HCT116 (cell line): ENCODE measurements at regions not wholly inside any gene's neighbourhood (a gene's known extent, or its start where the extent isn't known, plus 50 kb on each side); places are given as distances from the start of the nearest gene placed in this dataset.

ENCODE experiments used
- ATAC-seq: fragments of 200-7000 bp; cut with Tn5 transposase; 2 replicates; pipeline ENCODE4 v1.9.1; 2020; ENCODE audit warnings: mild to moderate bottlenecking, moderate library complexity
- BruUV-seq: library from RNA; stranded (reverse); fragments of 400-500 nt; replicated peaks from 2 replicates; lab custom pipeline; 2021; lab: Mats Ljungman, UMichigan
- CTCF ChIA-PET: fragments of 300-600 bp; sonication (Branson Sonifier 250); formaldehyde crosslinking; loops from one replicate; lab custom pipeline; 2021; ENCODE audit warnings: antibody characterized with exemption; lab: Charles Lee
- POLR2A ChIA-PET: fragments of 300-600, 350-600 bp; sonication (Branson Sonifier 250); formaldehyde crosslinking; loops from one replicate; lab custom pipeline; 2021; ENCODE audit warnings: antibody characterized with exemption; lab: Charles Lee
- RAD21 ChIA-PET, 2 experiments: fragments of 300-600 bp; sonication (Branson Sonifier 250); formaldehyde crosslinking; loops; one replicate each; lab custom pipeline; 2023; ENCODE audit warnings: low total read pairs in 2 of 2; ENCODE audit not compliant: uncharacterized antibody in 2 of 2, unreplicated experiment in 2 of 2, low non-redundant PET in 1 of 2; lab: Charles Lee
- DNase-seq: peaks from one replicate; pipeline ENCODE4 v3.0.0-alpha.2; 2010; ENCODE audit warnings: low read depth, low spot score
- H2AFZ ChIP-seq: fragments of 200-600 bp; shearing (Covaris generic), sonication (generic); 2 replicates; pipeline ENCODE4 v1.6.1; 2017; ENCODE audit warnings: low read depth, mixed run types, mixed read lengths, antibody characterized with exemption, low read length; ENCODE audit not compliant: poor library complexity, severe bottlenecking
- H3K27ac ChIP-seq: 2 replicates; pipeline ENCODE4 v1.5.1; 2012; ENCODE audit warnings: low read depth, low read length
- H3K27me3 ChIP-seq: fragments of 200-600 bp; sonication (generic); 2 replicates; pipeline ENCODE4 v1.6.1; 2016; ENCODE audit warnings: mixed run types, low read length, mixed read lengths; ENCODE audit not compliant: insufficient read depth
- H3K36me3 ChIP-seq, 2 experiments: fragments of 200-500 bp in 1 of 2; fragments of 200-600 bp in 1 of 2; sonication (Bioruptor generic) in 1 of 2; sonication (generic) in 1 of 2; 2 replicates each; pipeline versions ENCODE4 v1.5.1 to v1.6.1; 2014 to 2016; ENCODE audit warnings: low read length in 2 of 2, inconsistent platforms in 1 of 2, mixed read lengths in 1 of 2, mixed run types in 1 of 2; ENCODE audit not compliant: insufficient read depth in 2 of 2, control insufficient read depth in 1 of 2
- H3K4me1 ChIP-seq, 2 experiments: fragments of 200-600 bp in 1 of 2; sonication (generic) in 1 of 2; 2 replicates each; pipeline versions ENCODE4 v1.5.1 to v1.6.1; 2012 to 2017; ENCODE audit warnings: low read length in 2 of 2, inconsistent platforms in 1 of 2, mild to moderate bottlenecking in 1 of 2, mixed read lengths in 1 of 2, mixed run types in 1 of 2, moderate library complexity in 1 of 2; ENCODE audit not compliant: insufficient read depth in 2 of 2, control insufficient read depth in 1 of 2
- H3K4me2 ChIP-seq: fragments of 200-600 bp; sonication (generic); 2 replicates; pipeline ENCODE4 v1.6.1; 2017; ENCODE audit warnings: mixed run types, low read length, mixed read lengths
- H3K4me3 ChIP-seq, 2 experiments: fragments of 200-600 bp in 1 of 2; sonication (generic) in 1 of 2; replicated peaks in 1 of 2; 2 replicates each; pipeline ENCODE4 v1.5.1; 2011 to 2016; ENCODE audit warnings: low read length in 2 of 2, control low read depth in 1 of 2, low read depth in 1 of 2, mild to moderate bottlenecking in 1 of 2, mixed read lengths in 1 of 2, mixed run types in 1 of 2
- H3K79me2 ChIP-seq: fragments of 200-600 bp; sonication (generic); 2 replicates; pipeline ENCODE4 v1.6.1; 2017; ENCODE audit warnings: mild to moderate bottlenecking, mixed run types, low read length, moderate library complexity, mixed read lengths; ENCODE audit not compliant: insufficient read depth
- H3K9ac ChIP-seq: fragments of 200-600 bp; sonication (generic); 2 replicates; pipeline ENCODE4 v1.6.1; 2016; ENCODE audit warnings: low read length, mixed read lengths
- H3K9me2 ChIP-seq: fragments of 200-600 bp; sonication (generic), shearing (Covaris generic); 2 replicates; pipeline ENCODE4 v1.6.1; 2017; ENCODE audit warnings: mixed run types, mild to moderate bottlenecking, moderate library complexity; ENCODE audit not compliant: insufficient read depth
- H3K9me3 ChIP-seq, 2 experiments: fragments of 200-500 bp in 1 of 2; fragments of 200-600 bp in 1 of 2; sonication (Bioruptor generic) in 1 of 2; sonication (generic) in 1 of 2; 2 replicates each; pipeline ENCODE4 v1.6.1; 2014 to 2017; ENCODE audit warnings: low read length in 2 of 2, mixed read lengths in 2 of 2, inconsistent platforms in 1 of 2, low read depth in 1 of 2, mild to moderate bottlenecking in 1 of 2, mixed run types in 1 of 2, moderate library complexity in 1 of 2; ENCODE audit not compliant: control insufficient read depth in 1 of 2, insufficient read depth in 1 of 2
- H4K20me1 ChIP-seq: fragments of 200-600 bp; sonication (generic), shearing (Covaris generic); 2 replicates; pipeline ENCODE4 v1.6.1; 2017; ENCODE audit warnings: mixed run types, mild to moderate bottlenecking, moderate library complexity; ENCODE audit not compliant: insufficient read depth
- ATF3 ChIP-seq: IDR thresholded peaks from 2 replicates; pipeline ENCODE4 v1.6.1; 2012
- ELF1 ChIP-seq: IDR thresholded peaks from 2 replicates; pipeline ENCODE4 v1.6.1; 2012; ENCODE audit warnings: low read depth, borderline replicate concordance
- FOSL1 ChIP-seq: IDR thresholded peaks from 2 replicates; pipeline ENCODE4 v1.6.1; 2012; ENCODE audit warnings: low read depth
- REST ChIP-seq: IDR thresholded peaks from 2 replicates; pipeline ENCODE4 v1.6.1; 2012; ENCODE audit warnings: low read depth
- SRF ChIP-seq: IDR thresholded peaks from 2 replicates; pipeline ENCODE4 v1.6.1; 2012; ENCODE audit warnings: low read depth
- ZNF274 ChIP-seq: fragments of 200-500 bp; sonication (Bioruptor generic); IDR thresholded peaks from 2 replicates; pipeline ENCODE4 v1.6.1; 2014; ENCODE audit warnings: mild to moderate bottlenecking, low read depth, low read length, inconsistent platforms
- intact Hi-C: fragments of 100-400 bp; cut with micrococcal nuclease; formaldehyde crosslinking; loops from 2 replicates; pipeline ENCODE4 v1.10.0; 2022
- TF ChIP-seq, protein P1 (sequence below): IDR thresholded peaks from 2 replicates; pipeline ENCODE4 v1.6.1; 2011; ENCODE audit warnings: mild to moderate bottlenecking, low read length, moderate library complexity; ENCODE audit not compliant: insufficient replicate concordance; ENCODE audit errors: extremely low read depth

DNA sequence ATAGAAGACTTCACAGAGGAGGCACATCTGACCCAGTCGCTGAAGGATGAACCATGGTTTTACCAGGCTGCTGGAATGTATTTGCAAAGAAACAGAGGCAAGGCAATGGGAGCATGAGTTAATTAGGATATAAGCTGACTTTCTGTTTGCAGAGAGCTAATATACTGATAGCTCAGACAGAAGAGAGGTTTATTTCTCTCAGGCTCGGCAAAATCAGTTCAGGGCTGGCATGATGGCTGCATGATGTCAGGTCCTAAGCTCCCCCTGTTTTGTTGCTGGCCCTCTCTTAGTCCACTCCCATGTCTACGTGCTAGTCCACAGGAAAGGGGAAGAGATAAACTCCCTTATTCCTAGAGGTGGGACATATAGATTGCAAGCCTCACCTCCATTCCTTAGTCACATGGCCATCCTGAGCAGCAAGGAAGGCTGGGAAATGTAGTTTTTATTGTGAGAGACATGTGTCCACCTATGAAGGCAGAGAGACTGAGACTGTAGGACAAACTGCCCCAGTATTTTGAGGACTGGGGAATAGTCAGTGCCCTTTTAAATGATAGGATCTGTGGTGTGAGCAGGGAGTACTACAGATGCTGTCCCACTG lies 224.5 kb downstream of the VRK1 start (continued):
- no peak for TF ChIP-seq SRF
- no peak for TF ChIP-seq ELF1
- TF ChIP-seq, all 23 proteins: peak for 2

- no peak for ATAC-seq
- no peaks in the 10 kb centered on the region for H4K20me1 ChIP-seq
- H3K27me3 ChIP-seq: no peaks in the 10 kb centered on the region
- no peaks in the 10 kb centered on the region for H3K9me3 ChIP-seq
- intact Hi-C loops: no loop called here
- DNase-seq: no peak
- H3K9ac ChIP-seq: no peak overlapping the region
- H3K4me3 ChIP-seq: no peak overlapping the region
- ChIA-PET CTCF (no interaction called here), RAD21 (no interaction called here), POLR2A (no interaction called here)
- no peaks in the 10 kb centered on the region for H3K9me2 ChIP-seq
- no peak overlapping the region for H2AFZ ChIP-seq
- no peaks in the 10 kb centered on the region for H3K4me1 ChIP-seq
- H3K36me3 ChIP-seq: no peaks in the 10 kb centered on the region
- H3K27ac ChIP-seq: no peak overlapping the region
- no TSS peak for BruUV-seq
- no peak overlapping the region for H3K4me2 ChIP-seq
- TF ChIP-seq ZNF274 (no peak), ATF3 (no peak), FOSL1 (no peak), REST (no peak), ELF1 (no peak)
- TF ChIP-seq, protein P1, sequence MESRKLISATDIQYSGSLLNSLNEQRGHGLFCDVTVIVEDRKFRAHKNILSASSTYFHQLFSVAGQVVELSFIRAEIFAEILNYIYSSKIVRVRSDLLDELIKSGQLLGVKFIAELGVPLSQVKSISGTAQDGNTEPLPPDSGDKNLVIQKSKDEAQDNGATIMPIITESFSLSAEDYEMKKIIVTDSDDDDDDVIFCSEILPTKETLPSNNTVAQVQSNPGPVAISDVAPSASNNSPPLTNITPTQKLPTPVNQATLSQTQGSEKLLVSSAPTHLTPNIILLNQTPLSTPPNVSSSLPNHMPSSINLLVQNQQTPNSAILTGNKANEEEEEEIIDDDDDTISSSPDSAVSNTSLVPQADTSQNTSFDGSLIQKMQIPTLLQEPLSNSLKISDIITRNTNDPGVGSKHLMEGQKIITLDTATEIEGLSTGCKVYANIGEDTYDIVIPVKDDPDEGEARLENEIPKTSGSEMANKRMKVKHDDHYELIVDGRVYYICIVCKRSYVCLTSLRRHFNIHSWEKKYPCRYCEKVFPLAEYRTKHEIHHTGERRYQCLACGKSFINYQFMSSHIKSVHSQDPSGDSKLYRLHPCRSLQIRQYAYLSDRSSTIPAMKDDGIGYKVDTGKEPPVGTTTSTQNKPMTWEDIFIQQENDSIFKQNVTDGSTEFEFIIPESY: no peak
- no peaks in the 10 kb centered on the region for H3K79me2 ChIP-seq
Observed at GRCh38 chr14:97022741-97023140, 225.6 kb downstream of the VRK1 start.
